IgD-negative memory B cell (primary cell): ENCODE measurements at regions not wholly inside any gene's neighbourhood (a gene's known extent, or its start where the extent isn't known, plus 50 kb on each side); places are given as distances from the start of the nearest gene placed in this dataset.
"Not testable (repeated sequence)": the region's sequence is repeated elsewhere in the genome, so short reads cannot be mapped to it uniquely, and the experiment has no call there.

Experiments used
- H3K27ac Mint-ChIP-seq, 3 donors: one replicate each; pipeline ENCODE4 v1.8.0; 2020 to 2022; ENCODE audit warnings: mild to moderate bottlenecking in 3 of 3, mixed read lengths in 3 of 3, moderate library complexity in 1 of 3
- H3K27me3 Mint-ChIP-seq: one replicate; pipeline ENCODE4 v1.8.0; 2021; ENCODE audit warnings: mixed read lengths
- H3K36me3 Mint-ChIP-seq: one replicate; pipeline ENCODE4 v1.8.0; 2020; ENCODE audit warnings: mild to moderate bottlenecking, mixed read lengths
- H3K4me1 Mint-ChIP-seq, 3 donors: one replicate each; pipeline ENCODE4 v1.8.0; 2020 to 2022; ENCODE audit warnings: mixed read lengths in 3 of 3, mild to moderate bottlenecking in 1 of 3
- H3K4me3 Mint-ChIP-seq, 4 donors: one replicate each; pipeline ENCODE4 v1.8.0; 2020 to 2022; ENCODE audit warnings: mild to moderate bottlenecking in 4 of 4, mixed read lengths in 4 of 4, moderate library complexity in 3 of 4
- H3K9me3 Mint-ChIP-seq, 3 donors: one replicate each; pipeline ENCODE4 v1.8.0; 2020 to 2021; ENCODE audit warnings: mixed read lengths in 3 of 3, mild to moderate bottlenecking in 1 of 3

DNA sequence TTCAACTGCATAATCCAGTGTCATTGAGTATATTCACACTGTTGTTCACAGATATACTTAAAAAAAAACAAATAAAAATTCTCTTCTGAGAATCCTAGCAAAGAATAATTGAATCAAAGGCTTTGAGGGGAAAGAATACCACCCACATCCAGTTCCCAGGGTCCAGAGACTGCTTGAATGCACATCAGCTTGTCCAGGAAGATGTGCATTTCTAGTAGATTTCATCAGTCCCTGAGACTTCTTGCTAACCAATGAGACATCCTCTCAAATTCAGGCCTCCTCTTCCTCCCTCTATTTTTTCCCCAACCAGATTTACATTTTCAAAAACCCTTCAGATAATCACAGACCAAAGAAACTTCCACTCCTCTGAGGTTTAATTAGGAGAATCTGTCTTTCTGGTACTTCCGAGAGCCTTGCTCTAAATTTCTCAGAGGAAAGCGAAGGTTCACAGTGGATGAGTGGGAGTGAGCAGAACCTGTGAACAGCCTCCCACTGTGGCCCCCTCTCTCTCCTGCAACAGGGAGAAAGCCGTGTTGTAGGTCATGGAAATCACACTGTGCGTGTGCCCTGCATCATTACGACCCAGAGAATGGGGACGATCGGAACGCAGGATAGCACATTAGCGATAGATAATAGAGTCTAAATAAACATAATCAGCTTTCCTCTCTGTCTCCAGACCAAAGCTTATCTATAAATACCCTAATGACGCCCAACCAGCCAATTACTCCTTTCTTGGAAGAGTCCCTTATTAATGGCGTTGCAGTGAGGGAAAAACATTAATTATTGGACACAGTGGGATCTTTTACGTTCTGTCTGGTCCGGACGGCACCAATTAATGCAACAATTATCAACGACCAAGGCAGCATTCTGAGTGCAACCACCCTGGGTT, 212.5 kb downstream of the EMX2 start:
- Mint-ChIP-seq H3K36me3 (peaks cover 3% of the 10 kb centered on the region), H3K9me3 (no peaks in the 10 kb centered on the region), H3K4me1 (peaks cover 0 to 1% (median 0%) of the 10 kb centered on the region in 3 donors), H3K4me3 (no peak overlapping the region), H3K27me3 (peaks cover 7% of the 10 kb centered on the region), H3K27ac (no peak overlapping the region)

DNA sequence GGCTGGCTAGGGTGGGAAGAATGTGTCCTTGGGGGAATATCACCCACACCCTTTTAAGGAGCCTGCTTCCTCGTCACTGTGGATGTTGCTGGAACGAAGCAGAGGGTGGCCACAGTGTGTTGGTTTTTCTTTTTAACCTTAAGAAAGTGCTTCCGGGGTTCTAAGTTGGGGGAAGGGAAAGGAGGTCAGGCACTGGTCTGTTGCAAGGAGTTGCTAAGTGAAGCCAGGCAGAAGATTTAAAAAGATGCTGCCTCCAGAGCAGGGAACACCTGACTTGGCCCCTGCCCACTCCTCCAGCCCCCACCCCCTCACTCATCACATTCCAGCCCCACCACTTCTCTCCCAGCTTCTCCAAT, 213.1 kb downstream of the EMX2 start:
- peaks cover 7% of the 10 kb centered on the region for H3K27me3 Mint-ChIP-seq
- H3K4me1 Mint-ChIP-seq = peaks cover 0 to 1% (median 0%) of the 10 kb centered on the region in 3 donors
- H3K9me3 Mint-ChIP-seq = no peaks in the 10 kb centered on the region
- no peak overlapping the region for H3K27ac Mint-ChIP-seq
- peaks cover 3% of the 10 kb centered on the region for H3K36me3 Mint-ChIP-seq
- H3K4me3 Mint-ChIP-seq = no peak overlapping the region

DNA sequence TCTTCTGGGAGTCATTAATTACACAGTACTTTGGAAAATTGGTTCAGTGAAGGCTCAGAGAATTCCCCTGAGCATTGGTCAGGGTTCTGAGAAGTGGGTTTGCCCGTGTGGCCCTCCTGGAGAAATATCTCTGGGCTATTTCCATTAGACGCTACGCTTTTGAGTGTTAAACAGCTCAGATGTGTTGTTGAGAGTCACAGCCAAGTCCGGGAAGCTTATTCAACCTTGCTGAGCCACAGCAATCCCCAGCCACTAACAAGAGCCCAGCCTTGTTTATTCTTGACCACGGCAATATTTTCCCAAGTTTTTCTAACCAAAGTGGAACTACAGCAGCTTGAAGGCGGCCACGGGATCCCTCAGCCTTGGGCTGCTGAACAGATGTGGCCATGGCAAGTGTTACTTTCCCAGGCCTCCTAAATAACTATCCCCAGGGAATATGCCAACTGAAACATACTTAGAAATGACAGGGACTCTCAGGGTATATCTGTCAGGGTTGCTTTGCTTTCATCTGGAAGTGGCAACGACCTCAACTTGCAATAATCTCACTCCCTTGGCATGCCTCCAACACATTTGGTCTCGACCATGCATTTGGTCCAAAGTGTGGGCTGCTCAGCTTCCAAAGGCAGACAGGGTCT, 214.7 kb downstream of the EMX2 start:
- no peak overlapping the region for H3K4me3 Mint-ChIP-seq
- H3K36me3 Mint-ChIP-seq = no peaks in the 10 kb centered on the region
- peaks cover 0 to 1% (median 0%) of the 10 kb centered on the region in 3 donors for H3K4me1 Mint-ChIP-seq
- peaks cover 0 to 3% (median 0%) of the 10 kb centered on the region in 3 donors for H3K9me3 Mint-ChIP-seq
- H3K27ac Mint-ChIP-seq = no peak overlapping the region
- H3K27me3 Mint-ChIP-seq = peaks cover 7% of the 10 kb centered on the region

DNA sequence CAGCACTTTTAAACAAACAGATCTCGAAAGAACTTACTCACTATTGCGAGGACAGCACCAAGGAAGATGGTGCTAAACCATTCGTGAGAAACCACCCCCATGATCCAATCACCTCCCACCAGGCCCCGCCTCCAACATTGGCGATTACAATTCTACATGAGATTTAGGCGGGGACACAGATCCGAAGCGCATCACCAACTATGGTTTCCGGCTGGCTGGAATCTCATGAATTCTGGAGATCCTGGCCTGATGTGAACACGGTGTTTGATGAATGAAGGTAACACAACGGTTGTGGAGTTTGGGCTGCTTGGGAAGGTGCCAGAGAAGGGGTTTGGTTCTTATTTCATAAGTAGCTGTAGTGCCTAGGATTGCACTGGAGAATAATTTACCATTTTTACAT, 216.7 kb downstream of the EMX2 start:
- Mint-ChIP-seq H3K36me3 (no peaks in the 10 kb centered on the region), H3K4me1 (peaks cover 0 to 1% (median 0%) of the 10 kb centered on the region in 3 donors), H3K9me3 (peaks cover 0 to 3% (median 0%) of the 10 kb centered on the region in 3 donors), H3K27ac (no peak overlapping the region), H3K4me3 (no peak overlapping the region), H3K27me3 (peaks cover 11% of the 10 kb centered on the region)

DNA sequence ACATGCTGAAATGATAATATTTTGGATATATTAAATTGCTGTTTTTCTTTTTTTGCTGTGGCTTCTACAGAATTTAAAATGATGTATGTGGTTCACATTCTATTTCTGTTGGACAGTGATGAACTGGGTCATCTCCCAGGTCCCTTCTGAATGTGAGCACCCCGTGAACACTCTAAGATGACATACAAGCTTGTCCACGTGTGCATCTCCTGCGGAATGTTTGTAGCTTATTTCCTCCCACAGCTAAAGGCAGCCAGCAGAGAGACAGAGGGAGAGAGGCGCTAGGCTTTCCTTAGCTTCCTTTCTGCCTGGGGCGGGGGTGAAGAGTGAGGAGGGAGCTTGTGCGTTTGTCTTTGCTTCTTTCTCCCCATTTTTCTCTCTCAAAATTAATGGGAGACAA, 219.1 kb downstream of the EMX2 start:
- Mint-ChIP-seq H3K4me1 (peaks cover 0 to 1% (median 0%) of the 10 kb centered on the region in 3 donors), H3K27ac (no peak overlapping the region), H3K27me3 (peaks cover 8% of the 10 kb centered on the region), H3K4me3 (no peak overlapping the region), H3K36me3 (no peaks in the 10 kb centered on the region), H3K9me3 (peaks cover 0 to 3% (median 0%) of the 10 kb centered on the region in 3 donors)

DNA sequence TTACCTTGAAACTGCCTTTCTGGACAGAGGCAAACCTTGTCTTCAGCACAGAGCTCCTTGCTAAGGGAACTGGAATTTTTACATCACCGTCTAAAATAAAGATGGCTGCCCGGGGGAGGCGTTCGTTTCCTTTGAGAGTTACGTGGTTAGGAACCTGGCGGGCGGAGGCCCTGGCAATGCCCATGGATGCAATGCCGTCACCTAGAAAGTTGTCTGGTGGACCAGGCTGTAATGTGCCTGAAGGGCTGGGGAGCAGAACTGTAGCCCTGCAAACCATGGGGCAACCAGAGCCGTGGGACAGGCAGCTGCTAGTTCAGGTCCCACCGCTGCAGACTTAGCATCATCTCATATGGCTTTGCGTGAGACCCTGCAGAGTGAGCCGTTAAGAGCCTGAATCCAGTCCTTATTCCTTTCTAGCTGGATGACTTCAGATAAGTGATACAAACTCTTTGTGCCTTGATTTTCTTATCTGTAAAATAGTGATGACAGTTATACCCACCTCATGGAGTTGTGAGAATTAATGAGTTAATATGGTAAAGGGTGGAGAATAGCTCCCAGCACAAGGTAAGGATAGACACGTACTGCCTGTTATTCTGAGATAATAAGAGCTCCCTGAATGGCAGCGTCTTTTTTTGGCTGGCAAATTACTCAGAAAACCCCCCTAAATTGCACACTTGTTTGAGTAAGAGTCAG, 219.7 kb downstream of the EMX2 start:
- peaks cover 8% of the 10 kb centered on the region for H3K27me3 Mint-ChIP-seq
- H3K4me3 Mint-ChIP-seq = no peak overlapping the region
- H3K4me1 Mint-ChIP-seq = peaks cover 0 to 1% (median 0%) of the 10 kb centered on the region in 3 donors
- H3K9me3 Mint-ChIP-seq = peaks cover 0 to 3% (median 0%) of the 10 kb centered on the region in 3 donors
- no peak overlapping the region for H3K27ac Mint-ChIP-seq
- no peaks in the 10 kb centered on the region for H3K36me3 Mint-ChIP-seq

DNA sequence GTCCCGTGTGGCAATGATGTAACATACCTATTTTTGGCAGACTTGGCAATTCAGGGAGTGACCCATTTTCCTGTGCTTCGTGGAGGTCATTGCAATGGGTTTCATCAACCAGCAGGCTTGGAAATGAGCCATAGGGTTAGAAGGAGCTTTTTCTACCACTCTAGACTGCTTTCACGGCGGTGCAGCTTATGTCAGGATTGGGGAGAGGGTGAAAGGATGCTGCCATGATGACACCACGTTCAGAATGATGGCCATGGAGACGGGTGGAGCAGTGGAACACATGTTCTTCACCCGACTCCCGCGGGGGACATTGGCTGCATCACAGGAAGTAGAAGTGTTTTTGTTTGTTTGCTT, 220.2 kb downstream of the EMX2 start:
- H3K4me3 Mint-ChIP-seq = no peak overlapping the region
- H3K9me3 Mint-ChIP-seq = peaks cover 0 to 3% (median 0%) of the 10 kb centered on the region in 3 donors
- no peak overlapping the region for H3K27ac Mint-ChIP-seq
- H3K4me1 Mint-ChIP-seq = peaks cover 0 to 1% (median 0%) of the 10 kb centered on the region in 3 donors
- peaks cover 8% of the 10 kb centered on the region for H3K27me3 Mint-ChIP-seq
- H3K36me3 Mint-ChIP-seq = no peaks in the 10 kb centered on the region

DNA sequence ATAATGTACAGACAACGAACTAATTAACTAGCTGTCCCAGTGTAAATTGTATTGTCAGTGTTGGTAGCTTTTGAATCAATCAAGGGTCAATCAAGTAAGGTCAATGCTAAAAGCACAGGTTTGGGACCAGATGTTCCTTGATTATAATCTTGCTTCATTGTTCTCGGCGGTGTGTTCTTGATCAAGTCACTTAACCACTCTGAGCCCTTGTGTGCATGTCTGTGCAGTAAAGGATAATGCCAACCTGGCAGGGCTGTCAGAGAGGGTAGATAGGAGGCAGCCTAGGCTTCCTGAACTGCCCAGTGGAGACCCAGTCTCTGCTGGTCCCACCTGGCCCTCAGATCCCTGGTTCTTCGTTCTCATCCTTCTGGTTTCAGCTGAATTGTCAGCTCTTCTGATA, 221.0 kb downstream of the EMX2 start:
- H3K27me3 Mint-ChIP-seq = peaks cover 6% of the 10 kb centered on the region
- no peak overlapping the region for H3K4me3 Mint-ChIP-seq

DNA sequence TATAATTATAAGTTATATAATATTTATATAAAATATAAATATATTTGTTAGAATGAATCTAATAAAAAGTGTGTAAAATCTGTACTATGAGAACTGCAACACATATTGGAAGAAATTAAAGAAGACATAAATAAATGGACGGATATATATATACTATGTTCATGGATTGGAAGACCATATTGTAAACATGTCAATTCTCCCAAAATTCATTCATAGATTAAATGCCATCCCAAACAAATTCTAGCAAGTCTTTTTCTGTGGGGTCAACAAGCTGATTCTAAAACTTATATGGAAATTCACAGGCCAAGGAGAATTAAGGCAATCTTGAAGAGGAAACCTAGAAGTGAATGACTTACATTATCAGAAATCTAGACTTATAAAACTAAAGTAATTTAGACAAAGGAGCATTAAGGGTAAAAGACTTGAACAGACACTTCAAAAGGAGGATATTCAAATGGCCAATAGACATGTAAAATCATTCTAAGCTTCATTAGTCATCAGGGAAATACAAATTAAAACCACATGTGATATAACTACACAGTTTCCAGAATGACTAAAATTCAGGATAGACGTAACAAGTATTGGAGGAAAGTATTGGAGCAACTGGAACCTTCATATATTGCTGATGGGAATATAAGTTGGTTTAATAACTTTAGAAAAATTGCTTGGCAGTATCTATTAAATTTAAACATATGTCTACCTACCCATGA, 225.9 kb downstream of the EMX2 start:
- no peaks in the 10 kb centered on the region for H3K4me1 Mint-ChIP-seq
- no peak overlapping the region for H3K27ac Mint-ChIP-seq
- no peaks in the 10 kb centered on the region for H3K36me3 Mint-ChIP-seq
- H3K4me3 Mint-ChIP-seq = no peak overlapping the region
- H3K9me3 Mint-ChIP-seq = peaks cover 0 to 3% (median 2%) of the 10 kb centered on the region in 3 donors
- H3K27me3 Mint-ChIP-seq = no peaks in the 10 kb centered on the region

More for the DNA sequence above, 221.0 kb downstream of the EMX2 start:
- peaks cover 0 to 3% (median 2%) of the 10 kb centered on the region in 3 donors for H3K9me3 Mint-ChIP-seq
- H3K4me1 Mint-ChIP-seq = no peaks in the 10 kb centered on the region
- H3K27ac Mint-ChIP-seq = no peak overlapping the region
- no peaks in the 10 kb centered on the region for H3K36me3 Mint-ChIP-seq

DNA sequence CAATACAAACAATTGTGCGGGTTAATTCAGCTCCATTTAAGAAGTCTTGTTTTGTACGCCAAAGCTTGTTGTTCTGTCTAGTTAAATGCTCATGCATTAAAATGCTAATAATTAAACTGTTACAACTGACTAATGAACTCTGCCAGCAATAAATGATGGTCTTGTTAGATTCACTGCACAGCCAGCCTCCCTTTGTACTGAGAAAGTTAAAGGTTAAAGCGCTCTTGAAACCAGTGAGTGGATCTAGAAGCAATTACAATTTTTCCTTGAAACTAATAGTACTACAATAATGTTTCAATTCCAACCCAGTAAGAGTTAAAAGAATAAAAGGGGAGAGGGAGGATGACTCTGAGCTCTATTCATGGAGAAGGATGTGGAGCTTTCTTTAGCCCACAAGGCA, 233.0 kb downstream of the EMX2 start:
- H3K9me3 Mint-ChIP-seq = peaks cover 0 to 3% (median 2%) of the 10 kb centered on the region in 3 donors
- H3K27me3 Mint-ChIP-seq = peaks cover 2% of the 10 kb centered on the region
- H3K4me3 Mint-ChIP-seq = no peak overlapping the region
- H3K27ac Mint-ChIP-seq = no peak overlapping the region
- H3K4me1 Mint-ChIP-seq = no peaks in the 10 kb centered on the region
- H3K36me3 Mint-ChIP-seq = no peaks in the 10 kb centered on the region

DNA sequence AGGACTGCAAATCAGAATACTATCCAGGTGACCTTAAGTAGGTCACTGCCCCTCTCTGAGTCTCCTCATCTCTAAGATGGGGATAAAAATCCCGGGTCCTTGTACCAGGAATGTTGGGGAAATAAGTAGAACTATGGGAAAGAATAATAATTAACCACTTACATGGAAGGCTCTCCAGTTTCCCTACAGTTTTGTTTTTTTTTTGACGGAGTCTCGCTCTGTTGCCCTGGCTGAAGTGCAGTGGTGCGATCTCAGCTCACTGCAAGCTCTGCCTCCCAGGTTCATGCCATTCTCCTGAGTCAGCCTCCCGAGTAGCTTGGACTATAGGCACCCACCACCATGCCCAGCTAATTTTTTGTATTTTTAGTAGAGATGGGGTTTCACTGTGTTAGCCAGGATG, 234.7 kb downstream of the EMX2 start:
- H3K36me3 Mint-ChIP-seq, H3K27ac Mint-ChIP-seq, H3K9me3 Mint-ChIP-seq, H3K4me1 Mint-ChIP-seq, H3K4me3 Mint-ChIP-seq, H3K27me3 Mint-ChIP-seq: not testable (repeated sequence)

DNA sequence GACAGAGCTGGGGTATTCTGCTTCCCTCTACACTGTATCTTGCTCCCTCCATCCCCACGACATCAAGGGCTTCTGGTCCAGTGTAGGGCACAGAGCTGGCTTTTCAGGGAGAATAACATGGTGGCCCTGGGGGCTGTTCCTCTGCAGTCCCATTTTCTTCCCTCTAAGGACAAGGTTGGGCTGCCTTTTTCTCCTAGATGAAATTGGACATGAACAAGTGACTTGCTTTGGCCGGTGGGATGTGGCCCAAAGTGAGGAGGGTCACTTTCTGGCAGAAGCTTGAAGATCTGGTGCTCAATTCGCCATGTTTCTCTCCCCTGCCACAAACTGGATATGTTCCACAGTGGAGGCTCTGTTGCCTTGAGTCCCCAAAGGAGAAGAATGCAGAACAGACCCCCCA, 235.7 kb downstream of the EMX2 start:
- Mint-ChIP-seq H3K9me3 (peaks cover 0 to 3% (median 0%) of the 10 kb centered on the region in 3 donors), H3K4me1 (peaks cover 0 to 2% (median 0%) of the 10 kb centered on the region in 3 donors), H3K27me3 (peaks cover 2% of the 10 kb centered on the region), H3K4me3 (no peak overlapping the region), H3K36me3 (no peaks in the 10 kb centered on the region), H3K27ac (no peak overlapping the region)

DNA sequence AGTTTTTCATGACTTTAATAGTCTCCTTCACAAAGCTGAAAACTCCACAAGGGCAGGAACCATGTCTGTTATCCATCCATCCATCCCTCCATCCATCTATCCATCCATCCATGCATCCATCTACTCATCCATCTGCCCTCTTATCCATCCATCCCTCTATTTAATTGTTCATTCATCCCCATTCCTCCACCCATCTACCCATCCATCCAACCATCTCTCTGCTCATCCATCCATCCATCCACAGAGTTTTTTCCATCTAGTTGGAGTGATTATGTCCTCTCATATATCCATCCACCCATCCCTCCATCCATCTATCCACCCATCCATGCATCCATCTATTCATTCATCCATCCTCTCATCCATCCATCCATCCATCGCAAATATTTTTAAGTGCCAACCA, 237.9 kb downstream of the EMX2 start:
- H3K27ac Mint-ChIP-seq = no peak overlapping the region
- peaks cover 0 to 2% (median 0%) of the 10 kb centered on the region in 3 donors for H3K4me1 Mint-ChIP-seq
- H3K9me3 Mint-ChIP-seq = peaks cover 0 to 3% (median 0%) of the 10 kb centered on the region in 3 donors
- no peaks in the 10 kb centered on the region for H3K36me3 Mint-ChIP-seq
- no peak overlapping the region for H3K4me3 Mint-ChIP-seq
- peaks cover 2% of the 10 kb centered on the region for H3K27me3 Mint-ChIP-seq

DNA sequence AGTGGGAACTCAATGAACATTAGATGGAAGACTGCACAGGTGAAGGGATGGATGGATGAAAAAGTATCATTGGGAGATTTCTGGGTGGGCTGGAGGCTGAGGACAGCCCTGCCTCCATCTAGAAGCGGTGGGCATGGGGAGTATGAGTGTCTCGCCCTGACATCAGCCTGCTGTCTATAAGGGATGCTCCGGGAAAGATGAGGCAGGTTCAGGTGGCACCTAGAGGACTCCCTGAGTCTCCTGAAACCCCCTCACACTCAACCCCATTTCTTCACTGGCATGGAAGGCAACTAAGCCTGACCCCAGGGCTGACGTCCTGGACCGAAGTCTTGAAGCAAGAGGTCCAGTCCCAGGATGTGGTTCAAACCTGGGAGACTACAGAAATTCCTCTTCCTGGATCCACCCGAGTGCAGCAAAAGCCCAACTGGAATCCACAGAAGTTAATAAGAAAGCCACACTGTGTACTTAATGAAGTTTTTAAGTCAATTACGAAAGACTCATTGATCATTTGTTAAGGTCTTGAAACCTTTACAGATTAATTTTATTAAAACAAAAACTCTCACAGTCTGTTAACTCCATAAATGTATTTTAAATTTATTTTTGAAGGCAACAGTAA, 238.8 kb downstream of the EMX2 start:
- H3K9me3 Mint-ChIP-seq = peaks cover 0 to 3% (median 0%) of the 10 kb centered on the region in 3 donors
- H3K4me3 Mint-ChIP-seq = no peak overlapping the region
- no peak overlapping the region for H3K27ac Mint-ChIP-seq
- no peaks in the 10 kb centered on the region for H3K36me3 Mint-ChIP-seq
- peaks cover 0 to 2% (median 0%) of the 10 kb centered on the region in 3 donors for H3K4me1 Mint-ChIP-seq
- H3K27me3 Mint-ChIP-seq = peaks cover 2% of the 10 kb centered on the region
